Lower lobe of right lung (tissue), 2 donors: ENCODE measurements at regions not wholly inside any gene's neighbourhood (a gene's known extent, or its start where the extent isn't known, plus 50 kb on each side); places are given as distances from the start of the nearest gene placed in this dataset.

ENCODE experiments used
- ATAC-seq, 2 donors: fragments of 200-7000 bp; cut with Tn5 transposase; one replicate each; pipeline ENCODE4 v1.9.1; 2020 to 2022; ENCODE audit warnings: mild to moderate bottlenecking in 2 of 2, moderate library complexity in 2 of 2
- DNase-seq: peaks from one replicate; pipeline ENCODE4 v3.0.0-alpha.2; 2020
- H3K27ac ChIP-seq: fragments of 200-600 bp; one replicate; pipeline ENCODE4 v1.8.0; 2022
- H3K27me3 ChIP-seq: fragments of 200-600 bp; one replicate; pipeline ENCODE4 v1.8.0; 2022; ENCODE audit warnings: low read depth
- H3K36me3 ChIP-seq: fragments of 200-600 bp; one replicate; pipeline ENCODE4 v1.8.0; 2022; ENCODE audit warnings: mild to moderate bottlenecking
- H3K4me1 ChIP-seq: fragments of 200-600 bp; one replicate; pipeline ENCODE4 v1.8.0; 2022
- H3K4me3 ChIP-seq: fragments of 200-600 bp; one replicate; pipeline ENCODE4 v1.8.0; 2022; ENCODE audit warnings: mild to moderate bottlenecking
- H3K9me3 ChIP-seq: fragments of 200-600 bp; one replicate; pipeline ENCODE4 v1.8.0; 2022
- intact Hi-C: fragments of 100-400 bp; cut with DNase I; formaldehyde crosslinking; loops from one replicate; pipeline ENCODE4 v1.11.0; 2022
- TF ChIP-seq, protein P1 (sequence below): fragments of 200-600 bp; IDR thresholded peaks from one replicate; pipeline ENCODE4 v1.8.0; 2022; ENCODE audit warnings: antibody characterized with exemption, mild to moderate bottlenecking
- donor health status: DM: no; HTN: yes; CAD: no; lungs with severe emphysema.

GRCh38 chr13:50187352-50188029 is 172.2 kb downstream of the KCNRG start:
- Histone ChIP-seq H3K27me3 (no peaks in the 10 kb centered on the region), H3K4me3 (no peak overlapping the region), H3K4me1 (no peaks in the 10 kb centered on the region), H3K9me3 (no peaks in the 10 kb centered on the region), H3K27ac (no peak overlapping the region), H3K36me3 (no peaks in the 10 kb centered on the region)
- TF ChIP-seq, protein P1, sequence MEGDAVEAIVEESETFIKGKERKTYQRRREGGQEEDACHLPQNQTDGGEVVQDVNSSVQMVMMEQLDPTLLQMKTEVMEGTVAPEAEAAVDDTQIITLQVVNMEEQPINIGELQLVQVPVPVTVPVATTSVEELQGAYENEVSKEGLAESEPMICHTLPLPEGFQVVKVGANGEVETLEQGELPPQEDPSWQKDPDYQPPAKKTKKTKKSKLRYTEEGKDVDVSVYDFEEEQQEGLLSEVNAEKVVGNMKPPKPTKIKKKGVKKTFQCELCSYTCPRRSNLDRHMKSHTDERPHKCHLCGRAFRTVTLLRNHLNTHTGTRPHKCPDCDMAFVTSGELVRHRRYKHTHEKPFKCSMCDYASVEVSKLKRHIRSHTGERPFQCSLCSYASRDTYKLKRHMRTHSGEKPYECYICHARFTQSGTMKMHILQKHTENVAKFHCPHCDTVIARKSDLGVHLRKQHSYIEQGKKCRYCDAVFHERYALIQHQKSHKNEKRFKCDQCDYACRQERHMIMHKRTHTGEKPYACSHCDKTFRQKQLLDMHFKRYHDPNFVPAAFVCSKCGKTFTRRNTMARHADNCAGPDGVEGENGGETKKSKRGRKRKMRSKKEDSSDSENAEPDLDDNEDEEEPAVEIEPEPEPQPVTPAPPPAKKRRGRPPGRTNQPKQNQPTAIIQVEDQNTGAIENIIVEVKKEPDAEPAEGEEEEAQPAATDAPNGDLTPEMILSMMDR: no peak
- DNase-seq: no peak
- intact Hi-C loops: no loop called here
- ATAC-seq: no peak

GRCh38 chr13:50188696-50189095 is 173.5 kb downstream of the KCNRG start:
- no peak overlapping the region for H3K4me3 ChIP-seq
- H3K27me3 ChIP-seq: no peaks in the 10 kb centered on the region
- H3K27ac ChIP-seq: no peak overlapping the region
- no peaks in the 10 kb centered on the region for H3K36me3 ChIP-seq
- ATAC-seq (no peak), DNase-seq (no peak)
- no peaks in the 10 kb centered on the region for H3K4me1 ChIP-seq
- TF ChIP-seq, protein P1: no peak
- no peaks in the 10 kb centered on the region for H3K9me3 ChIP-seq
- intact Hi-C loops: no loop called here

- H3K27me3 ChIP-seq: no peaks in the 10 kb centered on the region
- H3K9me3 ChIP-seq: no peaks in the 10 kb centered on the region
- no peaks in the 10 kb centered on the region for H3K4me1 ChIP-seq
- TF ChIP-seq, protein P1: no peak
- H3K4me3 ChIP-seq: no peak overlapping the region
- ATAC-seq: no peak
- no peak overlapping the region for H3K27ac ChIP-seq
- intact Hi-C loops: no loop called here
- DNase-seq: no peak
- no peaks in the 10 kb centered on the region for H3K36me3 ChIP-seq
Measured at GRCh38 chr13:50189450-50189849, 174.2 kb downstream of the KCNRG start.

- DNase-seq (no peak), ATAC-seq (no peak)
- TF ChIP-seq, protein P1: no peak
- H3K27me3 ChIP-seq: no peaks in the 10 kb centered on the region
- H3K4me3 ChIP-seq: no peak overlapping the region
- H3K27ac ChIP-seq: no peak overlapping the region
- intact Hi-C loops: no loop called here
- H3K9me3 ChIP-seq: no peaks in the 10 kb centered on the region
- no peaks in the 10 kb centered on the region for H3K36me3 ChIP-seq
- H3K4me1 ChIP-seq: no peaks in the 10 kb centered on the region
Measured at GRCh38 chr13:50191004-50191403, 175.8 kb downstream of the KCNRG start.

DNA sequence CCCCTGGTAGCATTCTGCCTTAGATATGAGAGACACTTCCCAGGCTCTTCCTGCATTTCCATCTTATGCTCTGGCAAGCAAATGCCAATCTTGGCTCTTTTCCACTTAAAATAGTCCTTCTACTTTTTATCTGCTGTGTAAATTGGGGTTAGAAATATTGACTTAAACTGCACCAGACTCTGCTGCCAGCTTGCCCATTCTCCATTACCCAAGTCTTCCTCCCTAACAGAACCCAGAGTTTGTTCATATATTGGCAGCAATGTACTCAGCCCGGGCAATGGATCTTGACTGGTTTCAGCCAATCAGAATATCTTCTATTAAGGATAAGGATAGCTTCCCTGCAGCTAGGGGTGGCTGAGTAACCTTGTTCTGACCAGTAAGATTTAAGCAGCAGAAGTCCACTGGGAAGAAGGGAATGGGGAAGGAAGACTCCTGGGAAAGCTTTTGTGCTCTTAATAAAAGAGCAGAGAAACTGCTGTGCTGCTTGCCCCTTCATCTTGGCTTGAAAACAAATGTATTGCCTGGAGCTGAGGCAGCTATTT is 177.1 kb downstream of the KCNRG start:
- TF ChIP-seq, protein P1: no peak
- H3K36me3 ChIP-seq: no peaks in the 10 kb centered on the region

More for the DNA sequence above, 177.1 kb downstream of the KCNRG start:
- Histone ChIP-seq H3K9me3 (no peaks in the 10 kb centered on the region), H3K27me3 (no peaks in the 10 kb centered on the region), H3K27ac (no peak overlapping the region), H3K4me3 (no peak overlapping the region), H3K4me1 (no peaks in the 10 kb centered on the region)
- ATAC-seq: no peak
- intact Hi-C loops: no loop called here
- no peak for DNase-seq
